HG02610 (cell line): ENCODE measurements at regions not wholly inside any gene's neighbourhood (a gene's known extent, or its start where the extent isn't known, plus 50 kb on each side); places are given as distances from the start of the nearest gene placed in this dataset.
A peak's percentile ranks its signal among the peaks of the same experiment; 100 is the strongest.

ENCODE experiments used
- ATAC-seq: cut with Tn5 transposase; IDR thresholded peaks from one replicate; pipeline ENCODE4 v1.9.1; 2021; ENCODE audit warnings: mild to moderate bottlenecking, moderate library complexity; ENCODE audit not compliant: unreplicated experiment

DNA sequence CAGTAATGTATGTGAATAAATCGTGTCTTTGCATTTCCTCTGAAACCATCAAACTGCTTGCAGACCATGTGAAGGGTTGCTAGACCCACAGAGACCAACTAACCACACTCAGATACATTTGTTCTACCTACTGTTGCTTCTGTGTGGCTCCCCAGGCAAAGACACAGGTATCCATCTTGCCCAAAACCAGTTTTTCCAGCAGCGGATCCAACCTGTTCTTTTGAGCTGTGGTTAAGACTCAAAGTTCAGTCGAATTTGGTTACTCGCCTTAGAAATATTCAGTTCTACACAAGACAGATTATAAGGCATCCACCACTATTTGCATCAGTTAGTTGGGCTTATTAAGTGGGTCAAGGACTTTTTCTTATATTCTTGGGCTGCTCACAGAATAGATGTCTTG lies 276.2 kb upstream of the EPHA4 start:
- no peak for ATAC-seq

DNA sequence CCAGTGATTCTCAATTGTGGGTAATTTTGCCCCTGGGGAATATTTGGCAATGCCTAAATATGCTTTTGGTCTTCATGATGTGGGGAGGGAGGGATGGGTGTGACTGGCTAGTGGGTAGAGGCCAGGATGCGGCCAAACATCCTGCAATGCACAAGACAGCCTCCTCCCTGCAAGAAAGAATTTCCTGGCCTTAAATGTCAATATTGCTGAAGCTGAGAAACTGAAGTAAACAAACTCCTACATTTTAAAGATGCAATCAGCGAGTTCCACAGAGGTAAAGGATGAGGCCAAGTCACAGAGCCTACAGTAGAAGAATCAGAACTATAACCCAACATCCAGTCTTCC lies 272.9 kb upstream of the EPHA4 start:
- no peak for ATAC-seq

DNA sequence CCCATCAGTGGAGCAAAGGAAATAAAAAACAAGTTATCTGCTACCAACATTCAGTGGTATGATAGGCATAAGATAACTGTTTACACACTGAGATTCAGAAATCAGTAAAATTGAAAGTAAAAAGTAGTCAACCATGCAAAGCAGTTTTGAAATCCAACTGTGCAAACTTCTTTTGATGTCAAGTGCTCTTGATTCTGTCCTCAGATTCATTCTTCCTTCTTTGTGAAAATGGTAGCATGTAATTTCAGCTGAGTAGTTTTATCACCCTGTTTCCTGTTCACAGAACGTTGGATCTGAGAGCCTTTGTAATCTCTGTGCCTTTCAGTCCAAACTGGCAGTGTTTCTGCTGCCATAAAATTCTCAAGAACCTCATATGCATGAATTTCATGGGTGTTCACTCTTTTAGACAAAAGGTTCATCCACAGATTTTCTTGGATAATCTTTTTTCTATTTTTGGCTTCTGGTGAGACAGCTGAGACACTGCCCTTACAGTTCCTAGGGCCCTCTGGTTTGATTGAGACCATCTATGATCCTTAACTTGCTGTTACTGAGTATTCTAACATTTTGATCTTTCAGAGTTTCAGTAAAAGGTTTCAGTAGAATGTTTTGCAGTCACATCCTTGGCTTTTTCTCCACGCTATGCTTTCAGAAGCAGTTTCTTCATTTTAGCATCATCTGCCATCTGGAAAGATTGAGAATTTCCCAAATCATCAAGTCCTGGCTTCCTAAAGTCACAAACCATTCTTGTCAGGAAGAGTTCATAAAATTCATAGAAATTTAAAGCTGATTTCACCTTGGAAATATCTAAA lies 272.3 kb upstream of the EPHA4 start:
- peak; percentile 84 for ATAC-seq

DNA sequence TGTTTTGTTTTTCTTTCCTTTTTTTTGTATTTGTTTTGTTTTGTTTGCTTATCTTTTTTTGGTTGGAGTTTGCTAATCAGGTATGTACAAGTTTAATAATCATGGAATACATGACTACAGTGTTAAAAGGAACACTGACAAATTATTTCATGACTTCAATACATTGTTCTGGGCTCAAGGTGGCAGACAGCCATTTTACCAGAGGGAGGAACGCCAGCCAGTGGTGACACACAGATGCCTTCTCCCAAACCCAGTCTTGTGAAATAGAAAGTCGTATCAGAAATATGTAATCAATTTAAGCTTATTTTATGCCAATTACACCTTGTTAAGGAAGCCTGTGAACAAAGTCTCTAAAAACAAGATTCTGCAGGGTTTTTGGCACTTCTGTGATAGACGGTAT lies 264.0 kb upstream of the EPHA4 start:
- no peak for ATAC-seq

DNA sequence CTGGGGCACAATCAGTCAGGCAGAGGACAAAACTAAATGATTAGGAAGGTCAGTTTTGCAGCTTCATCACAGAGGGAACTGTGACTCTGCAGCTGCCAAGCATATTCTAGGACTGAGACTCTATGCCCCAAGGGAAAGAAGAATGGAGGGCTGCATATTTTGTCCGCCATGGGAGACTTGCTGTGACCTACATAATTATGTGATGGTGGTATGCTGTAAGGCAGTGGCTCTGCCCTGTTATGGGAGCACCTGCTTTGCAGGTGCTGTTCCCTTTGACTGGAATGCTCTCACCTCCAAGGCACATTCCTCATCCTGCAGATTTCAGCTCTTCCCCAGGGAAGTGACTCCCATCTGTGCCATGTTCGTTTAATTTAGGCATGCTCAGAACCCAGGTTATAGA lies 261.9 kb upstream of the EPHA4 start:
- ATAC-seq, result no peak

DNA sequence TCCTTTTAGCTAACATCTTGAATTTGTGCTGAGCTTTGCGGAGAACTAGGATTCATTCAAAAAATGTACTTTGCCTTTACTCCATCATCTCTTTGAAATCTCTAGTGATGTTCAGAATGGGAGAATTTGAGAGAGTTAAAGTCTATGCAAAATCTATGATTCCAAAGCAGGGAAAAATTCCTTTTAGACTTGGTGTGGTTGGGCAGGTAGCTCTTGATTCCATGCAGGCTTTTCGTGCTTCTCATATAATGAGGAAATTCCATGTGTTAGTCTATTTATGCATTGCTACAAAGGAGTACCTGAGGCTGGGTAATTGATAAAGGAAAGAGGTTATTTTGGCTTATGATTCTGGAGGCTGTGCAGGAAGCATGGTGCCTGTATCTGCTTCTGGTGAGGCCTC lies 258.9 kb upstream of the EPHA4 start:
- no peak for ATAC-seq

DNA sequence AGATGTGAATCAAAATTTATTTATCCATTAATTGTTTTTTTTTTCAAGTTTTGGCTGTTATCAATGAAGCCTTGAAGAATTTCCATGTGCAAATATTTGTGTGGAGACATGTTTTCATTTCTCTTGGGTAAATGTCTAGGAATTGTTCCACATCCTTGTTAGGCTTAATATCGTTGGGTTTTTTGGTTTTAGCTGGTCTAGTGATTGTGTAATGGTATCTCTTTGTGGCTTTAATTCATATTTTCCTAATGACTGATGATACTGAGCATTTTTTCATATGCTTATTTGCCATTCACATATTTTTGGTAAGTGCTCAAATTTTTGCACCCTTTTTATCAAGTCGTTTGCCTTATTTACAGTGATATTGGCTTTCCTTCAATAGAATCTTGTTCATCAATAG lies 250.3 kb upstream of the EPHA4 start:
- ATAC-seq, result no peak

DNA sequence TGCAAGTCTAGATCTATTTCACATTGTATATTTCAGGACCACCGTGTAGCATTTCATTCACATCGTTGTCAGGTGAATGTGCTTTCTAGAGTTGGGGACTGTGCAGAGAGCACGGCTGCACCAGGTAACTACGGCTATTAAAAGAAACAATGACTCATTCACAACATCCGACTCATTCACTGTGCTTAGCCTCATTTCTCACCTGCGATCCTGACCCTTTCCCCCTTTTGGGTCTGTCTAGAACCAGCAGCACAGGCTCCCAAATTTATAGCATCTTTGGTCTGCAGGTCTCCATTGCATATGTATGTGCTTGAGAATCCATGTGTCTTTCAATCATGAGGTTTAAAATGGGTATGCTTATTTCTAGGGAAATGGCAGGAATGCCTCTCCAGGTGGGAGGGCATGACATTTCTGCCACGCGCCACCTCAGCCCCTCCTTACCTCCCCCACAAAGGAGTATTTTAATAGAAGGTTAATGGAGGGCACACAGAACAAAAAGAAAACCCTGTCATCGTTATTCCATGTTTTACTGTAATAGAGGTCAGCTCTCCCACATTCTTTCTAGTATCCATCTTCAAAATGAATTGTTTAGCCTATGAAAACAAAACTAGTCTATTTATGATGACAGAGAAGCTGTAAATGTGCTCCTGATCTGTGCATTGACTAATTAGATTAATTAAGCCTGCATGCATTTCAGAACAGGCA lies 246.7 kb upstream of the EPHA4 start:
- no peak for ATAC-seq

DNA sequence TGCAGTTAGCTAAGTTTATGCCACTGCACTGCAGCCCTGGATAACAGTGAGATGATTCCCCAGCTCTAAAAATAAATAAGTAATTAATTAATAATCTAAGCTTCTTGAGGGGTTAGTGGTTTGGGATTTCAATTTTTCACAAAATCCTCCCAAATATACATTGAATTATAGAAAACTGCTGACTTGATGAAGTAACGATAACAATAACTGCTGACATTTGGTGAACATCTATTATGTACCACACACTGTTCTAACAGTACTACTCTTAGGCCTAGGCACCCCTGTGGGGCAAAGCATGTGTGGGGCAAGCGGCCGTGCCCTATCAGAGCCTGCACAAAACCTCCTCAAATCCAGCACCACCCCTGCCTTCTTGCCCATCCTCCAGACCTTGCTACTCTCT lies 245.8 kb upstream of the EPHA4 start:
- ATAC-seq, result no peak

DNA sequence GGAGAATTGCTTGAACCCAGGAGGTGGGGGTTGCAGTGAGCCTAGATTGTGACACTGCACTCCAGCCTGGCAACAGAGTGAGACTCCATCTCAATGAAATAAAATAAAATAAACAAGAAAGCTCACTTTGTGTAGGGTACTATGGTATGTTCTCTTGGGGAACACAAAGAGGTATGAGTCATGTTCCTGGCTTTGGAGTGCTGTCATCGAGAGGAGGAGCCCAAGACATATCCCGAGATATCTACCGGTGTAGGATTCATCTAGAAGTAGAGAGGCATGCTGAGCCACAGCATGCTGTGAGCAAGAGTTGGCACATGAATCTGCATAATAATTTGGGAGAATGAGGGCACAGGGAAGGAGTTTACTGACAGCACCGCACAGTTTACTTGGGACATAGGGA lies 244.9 kb upstream of the EPHA4 start:
- no peak for ATAC-seq

DNA sequence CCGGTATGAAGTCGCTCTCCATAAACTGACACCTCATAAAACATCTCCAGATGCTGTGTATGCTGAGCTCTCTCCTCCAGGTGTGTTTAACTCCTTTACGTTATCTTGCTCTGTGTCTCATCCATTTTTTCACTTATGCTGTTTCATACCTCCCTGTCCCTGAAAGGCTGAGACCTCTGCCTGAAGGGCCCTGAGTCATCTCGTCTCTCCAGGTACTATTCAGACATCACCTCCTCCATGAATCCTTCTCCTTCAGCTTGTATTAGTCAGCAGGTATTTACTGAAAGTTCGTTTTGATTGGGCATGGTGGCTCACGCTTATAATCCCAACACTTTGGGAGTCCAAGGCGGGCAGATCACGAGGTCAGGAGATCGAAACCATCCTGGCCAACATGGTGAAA lies 244.5 kb upstream of the EPHA4 start:
- ATAC-seq, result no peak

DNA sequence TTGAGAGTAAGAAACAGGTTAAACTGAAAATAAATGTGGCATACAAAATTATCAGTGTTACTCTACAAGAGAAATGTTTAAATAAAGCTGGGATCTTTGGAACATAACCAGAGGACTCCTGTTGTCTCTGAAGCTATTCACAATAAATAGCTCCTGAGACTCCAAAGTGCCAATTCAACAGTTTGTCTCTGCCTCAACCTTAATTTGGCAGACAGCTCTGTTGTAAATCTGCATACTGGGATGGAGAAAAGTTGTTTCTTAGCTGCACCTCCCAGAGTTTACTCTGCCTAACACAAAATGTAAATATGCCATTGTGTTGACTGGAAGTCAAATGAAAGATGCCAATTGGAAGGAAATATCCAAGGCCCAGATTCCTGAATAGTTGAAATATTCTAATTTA lies 238.5 kb upstream of the EPHA4 start:
- ATAC-seq, result no peak

DNA sequence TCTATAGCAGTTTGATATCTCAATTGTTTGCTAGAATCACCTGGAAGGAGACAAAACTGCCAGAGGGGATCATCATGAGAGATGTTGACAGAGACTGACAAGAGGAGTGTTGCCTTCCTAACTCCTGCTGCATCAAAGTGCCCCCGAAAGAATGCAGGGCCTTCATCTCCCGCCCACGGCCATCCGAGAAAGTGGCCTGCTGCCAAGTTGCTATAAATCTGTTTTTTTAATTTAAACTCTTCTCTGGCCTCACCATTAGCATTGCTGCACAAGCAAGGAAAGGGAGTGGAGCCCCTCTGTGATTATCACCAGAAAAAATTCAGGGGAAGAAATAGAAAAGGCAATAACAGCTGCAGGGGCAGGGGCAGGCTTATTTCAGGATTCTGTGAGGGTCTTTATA lies 238.1 kb upstream of the EPHA4 start:
- no peak for ATAC-seq

DNA sequence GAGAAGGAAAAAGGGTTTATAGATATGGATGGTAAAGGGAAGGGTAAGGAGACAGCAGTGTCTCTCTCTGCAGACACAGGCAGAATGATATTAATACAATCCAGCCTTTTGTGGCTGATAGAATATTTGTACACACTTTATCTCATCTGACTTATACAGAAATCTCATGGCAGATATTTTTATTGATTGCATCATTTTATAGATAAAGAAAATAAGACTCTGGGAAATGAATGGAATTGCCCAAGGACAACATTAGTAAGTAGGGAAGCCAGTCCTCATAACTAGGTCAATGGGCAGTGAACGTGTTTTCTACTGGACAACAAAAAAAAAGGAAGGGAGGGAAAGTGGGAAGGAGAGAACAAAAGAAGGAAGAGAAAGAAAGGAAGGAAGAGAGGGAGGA lies 236.4 kb upstream of the EPHA4 start:
- ATAC-seq, result no peak

DNA sequence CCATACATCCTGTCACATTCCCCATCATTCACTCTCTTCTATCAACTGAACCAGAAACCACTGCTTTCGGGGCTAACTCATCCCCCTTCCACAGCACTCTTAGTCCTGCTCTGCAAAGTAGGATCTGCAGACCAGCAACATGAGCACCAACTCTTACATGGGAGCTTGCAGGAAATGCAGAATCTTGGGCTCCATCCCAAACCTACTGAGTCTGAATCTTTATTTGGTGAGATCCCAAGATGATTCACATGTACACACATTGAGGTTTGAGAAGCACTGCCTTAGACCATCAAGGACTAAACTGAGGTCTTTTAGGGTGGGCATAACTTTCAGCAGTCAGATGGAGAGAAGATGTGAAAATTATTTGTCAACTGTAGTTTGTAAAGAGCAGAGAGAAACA lies 235.6 kb upstream of the EPHA4 start:
- no peak for ATAC-seq

DNA sequence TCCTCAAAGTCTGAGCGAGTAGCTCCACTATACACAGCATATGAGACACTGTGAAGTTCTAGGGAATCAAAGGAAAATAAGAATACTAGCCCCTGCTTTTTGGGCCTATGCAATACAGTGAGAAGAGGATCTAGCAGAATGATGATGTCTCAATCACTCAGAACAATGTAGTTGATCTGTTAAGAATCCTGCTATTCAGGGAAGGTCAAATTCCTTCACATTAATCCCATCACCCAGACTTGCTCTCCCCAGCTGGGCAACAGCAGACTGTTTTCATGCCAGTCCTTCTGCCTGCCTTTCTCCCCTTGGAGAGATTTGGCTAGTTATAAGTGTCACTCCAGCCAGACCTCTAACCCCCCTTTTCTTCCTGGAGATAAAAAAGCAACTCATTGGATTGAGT lies 230.0 kb upstream of the EPHA4 start:
- ATAC-seq, result no peak

DNA sequence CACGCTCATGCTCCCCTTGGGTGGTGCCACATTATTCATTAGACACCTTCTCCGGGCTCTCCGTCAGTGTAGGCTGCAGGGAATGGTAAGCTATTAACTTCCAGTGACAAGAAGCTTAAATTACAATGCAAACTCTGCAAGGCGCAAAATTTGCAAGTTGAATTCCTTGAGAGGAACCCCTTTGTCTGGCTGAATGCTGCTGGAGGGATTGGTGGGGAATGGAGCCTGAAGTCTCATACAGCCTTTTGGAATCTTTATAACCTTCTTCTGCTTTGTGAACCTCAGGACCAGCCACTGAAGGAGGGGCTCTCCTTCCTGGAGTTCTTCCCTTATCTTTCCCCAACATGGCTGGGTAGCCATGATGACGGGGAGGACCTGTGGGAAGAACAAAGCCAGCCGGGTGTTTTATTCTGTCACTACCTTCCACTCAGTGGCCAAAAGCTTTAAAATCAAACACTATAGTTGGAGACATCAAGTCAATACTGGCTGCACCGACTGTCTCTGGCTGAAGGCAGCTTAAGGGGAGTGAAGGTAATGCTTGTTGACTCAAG lies 220.9 kb upstream of the EPHA4 start:
- no peak for ATAC-seq

DNA sequence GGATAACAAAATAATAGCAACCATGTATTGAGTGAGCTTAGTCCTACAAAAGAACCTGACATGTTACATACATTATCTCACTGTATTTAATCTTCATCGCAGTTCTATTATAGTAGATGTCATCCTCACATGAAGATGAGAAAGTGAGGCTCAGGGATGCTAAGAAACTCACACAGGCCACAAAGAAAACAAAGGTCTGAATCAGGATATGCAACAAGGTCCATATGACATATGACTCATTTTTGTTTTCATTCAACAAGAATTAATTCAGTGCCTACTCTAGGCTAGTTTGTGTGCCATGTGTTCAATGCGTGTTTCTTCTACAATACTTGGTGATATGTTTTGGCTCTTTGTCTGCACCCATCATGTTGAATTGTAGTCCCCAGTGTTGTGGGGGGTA lies 219.7 kb upstream of the EPHA4 start:
- ATAC-seq, result no peak

DNA sequence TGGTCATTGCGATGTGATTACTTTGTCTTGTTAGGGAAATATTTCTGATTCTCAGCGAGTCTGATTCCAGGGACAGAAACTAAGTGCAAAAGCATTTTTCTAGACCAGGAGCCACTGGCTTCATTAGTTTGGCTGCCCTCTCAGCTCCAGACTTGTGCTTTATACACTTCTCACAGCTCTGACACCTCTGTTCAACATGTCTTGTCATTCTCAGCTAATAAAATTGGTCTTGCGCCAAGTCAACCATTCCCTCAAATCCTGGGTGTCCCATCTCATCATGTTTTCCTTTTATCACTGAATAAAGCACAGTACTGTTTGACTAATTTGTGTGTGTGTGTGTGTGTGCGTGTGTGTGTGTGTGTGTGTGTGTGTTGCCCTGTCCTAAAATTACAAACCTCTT lies 215.5 kb upstream of the EPHA4 start:
- ATAC-seq, result no peak

DNA sequence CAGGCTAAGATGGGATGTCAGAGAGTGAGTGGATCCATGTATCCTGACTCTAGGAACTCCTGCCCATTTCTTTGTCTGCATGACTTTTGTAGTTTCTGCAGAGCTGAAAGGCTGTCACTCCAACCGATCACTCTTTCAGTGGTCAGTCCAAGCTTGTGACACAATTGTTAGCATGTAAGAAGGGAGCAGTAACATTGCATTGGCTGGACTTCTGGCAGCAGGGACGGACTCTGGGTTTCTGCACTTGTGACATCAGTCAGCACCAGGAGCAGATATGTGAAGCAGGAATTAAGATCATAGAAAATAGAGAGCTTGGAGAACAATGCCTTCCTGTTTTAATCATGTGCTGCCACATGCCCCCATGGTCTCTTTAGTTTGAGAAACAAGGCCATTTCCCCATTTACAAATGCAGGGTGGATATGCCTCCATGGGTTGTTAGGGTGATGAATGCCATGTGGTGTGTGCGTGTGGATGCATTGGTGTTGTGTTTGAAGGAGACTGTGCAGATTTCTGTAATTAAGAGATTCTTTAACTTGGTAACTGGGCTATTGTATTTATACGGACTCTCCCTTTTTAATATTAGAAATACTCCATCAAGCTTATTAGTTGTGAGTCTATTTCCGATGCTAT lies 214.3 kb upstream of the EPHA4 start:
- ATAC-seq, result no peak

DNA sequence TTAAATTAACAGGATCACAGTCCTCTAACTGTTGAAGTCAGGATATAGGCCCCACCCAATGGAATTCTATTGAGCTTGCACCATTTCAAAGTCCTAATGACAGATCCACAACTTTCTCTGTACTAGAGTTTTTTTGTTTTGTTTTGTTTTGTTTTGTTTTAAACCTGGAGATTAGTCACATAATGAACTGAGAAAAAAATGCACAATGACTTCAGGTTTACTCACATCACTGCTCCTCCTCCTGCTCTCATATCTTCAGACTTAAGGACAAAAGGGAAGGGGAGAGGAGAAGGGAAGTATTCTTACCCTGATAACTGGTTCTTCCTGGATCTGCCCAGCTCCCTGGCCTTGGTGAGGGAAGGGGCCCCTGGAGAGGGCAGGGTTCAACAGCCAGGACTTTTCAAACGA lies 208.2 kb upstream of the EPHA4 start:
- ATAC-seq, result no peak

DNA sequence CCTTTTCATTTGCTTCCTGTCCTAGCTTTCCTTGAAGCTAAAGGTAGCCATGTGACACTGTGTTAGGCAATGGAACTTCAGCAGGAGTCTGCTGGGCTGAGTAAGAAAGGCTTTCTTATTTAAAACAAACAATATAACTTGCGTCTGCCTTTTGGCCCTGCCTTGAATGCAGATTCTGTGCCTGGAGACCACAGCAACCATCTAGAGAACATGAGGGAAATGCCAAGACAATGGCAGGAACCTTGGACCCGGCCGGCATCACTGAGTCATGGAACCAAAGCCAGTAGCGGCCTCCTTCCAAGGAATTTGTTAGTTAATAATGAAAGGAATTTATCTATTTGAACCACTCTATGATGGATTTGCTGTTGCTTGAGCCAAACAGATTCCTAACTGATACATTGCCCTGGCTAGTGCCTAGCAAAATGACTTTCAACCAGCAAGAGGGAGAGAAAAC lies 207.5 kb upstream of the EPHA4 start:
- no peak for ATAC-seq
